GM20000 (cell line): ENCODE measurements at regions not wholly inside any gene's neighbourhood (a gene's known extent, or its start where the extent isn't known, plus 50 kb on each side); places are given as distances from the start of the nearest gene placed in this dataset.

Source experiments
- DNase-seq: peaks from one replicate; pipeline ENCODE4 v3.0.0; 2012; ENCODE audit warnings: low spot score
- TF ChIP-seq, protein P1 (sequence below): IDR thresholded peaks from 2 replicates; pipeline ENCODE4 v1.5.1; 2012; ENCODE audit warnings: mild to moderate bottlenecking, control low read depth; ENCODE audit errors: extremely low read depth, missing control alignments

DNA sequence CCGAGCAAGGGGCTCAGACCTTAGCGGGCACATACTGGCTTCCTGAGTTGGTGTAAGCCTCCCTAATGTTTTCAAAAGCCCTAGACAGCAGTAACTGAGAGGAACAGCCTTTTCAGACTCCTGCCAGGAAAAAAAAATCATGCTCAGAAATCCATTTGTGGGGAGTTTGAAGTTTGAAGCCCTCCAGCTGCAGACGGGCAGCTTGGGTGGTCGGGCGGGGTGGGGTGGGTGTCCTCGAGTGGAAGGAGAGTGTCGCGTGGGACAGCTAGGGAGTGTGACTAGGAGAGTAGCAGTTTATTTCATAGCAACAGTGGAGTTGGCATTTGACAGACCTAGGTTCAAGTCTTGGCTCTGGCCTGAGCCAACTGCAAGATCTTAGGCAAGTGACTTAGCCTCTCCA, 90.7 kb upstream of the PITX1 start:
- TF ChIP-seq, protein P1, sequence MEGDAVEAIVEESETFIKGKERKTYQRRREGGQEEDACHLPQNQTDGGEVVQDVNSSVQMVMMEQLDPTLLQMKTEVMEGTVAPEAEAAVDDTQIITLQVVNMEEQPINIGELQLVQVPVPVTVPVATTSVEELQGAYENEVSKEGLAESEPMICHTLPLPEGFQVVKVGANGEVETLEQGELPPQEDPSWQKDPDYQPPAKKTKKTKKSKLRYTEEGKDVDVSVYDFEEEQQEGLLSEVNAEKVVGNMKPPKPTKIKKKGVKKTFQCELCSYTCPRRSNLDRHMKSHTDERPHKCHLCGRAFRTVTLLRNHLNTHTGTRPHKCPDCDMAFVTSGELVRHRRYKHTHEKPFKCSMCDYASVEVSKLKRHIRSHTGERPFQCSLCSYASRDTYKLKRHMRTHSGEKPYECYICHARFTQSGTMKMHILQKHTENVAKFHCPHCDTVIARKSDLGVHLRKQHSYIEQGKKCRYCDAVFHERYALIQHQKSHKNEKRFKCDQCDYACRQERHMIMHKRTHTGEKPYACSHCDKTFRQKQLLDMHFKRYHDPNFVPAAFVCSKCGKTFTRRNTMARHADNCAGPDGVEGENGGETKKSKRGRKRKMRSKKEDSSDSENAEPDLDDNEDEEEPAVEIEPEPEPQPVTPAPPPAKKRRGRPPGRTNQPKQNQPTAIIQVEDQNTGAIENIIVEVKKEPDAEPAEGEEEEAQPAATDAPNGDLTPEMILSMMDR, result no peak
- no peak for DNase-seq

DNA sequence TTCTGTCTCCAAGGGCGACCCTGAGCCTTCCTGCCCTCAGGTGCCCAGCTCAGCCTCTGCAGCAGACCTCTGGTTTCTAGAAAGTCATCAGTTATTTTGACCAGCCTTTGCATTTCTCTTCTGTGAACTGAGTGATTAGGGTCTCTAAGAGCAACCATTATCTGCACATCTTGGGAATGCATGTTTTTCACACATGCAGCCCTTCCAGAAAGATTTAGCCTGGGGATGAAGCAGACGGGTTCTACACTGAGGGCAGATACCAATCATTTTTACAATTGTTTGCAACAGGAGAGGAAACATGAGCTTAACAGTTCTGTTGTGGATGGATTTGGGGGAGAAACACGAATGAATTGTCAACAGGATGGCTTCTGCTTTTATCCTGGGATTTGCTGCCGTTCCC, 90.1 kb upstream of the PITX1 start:
- no peak for DNase-seq
- TF ChIP-seq, protein P1, result no peak

DNA sequence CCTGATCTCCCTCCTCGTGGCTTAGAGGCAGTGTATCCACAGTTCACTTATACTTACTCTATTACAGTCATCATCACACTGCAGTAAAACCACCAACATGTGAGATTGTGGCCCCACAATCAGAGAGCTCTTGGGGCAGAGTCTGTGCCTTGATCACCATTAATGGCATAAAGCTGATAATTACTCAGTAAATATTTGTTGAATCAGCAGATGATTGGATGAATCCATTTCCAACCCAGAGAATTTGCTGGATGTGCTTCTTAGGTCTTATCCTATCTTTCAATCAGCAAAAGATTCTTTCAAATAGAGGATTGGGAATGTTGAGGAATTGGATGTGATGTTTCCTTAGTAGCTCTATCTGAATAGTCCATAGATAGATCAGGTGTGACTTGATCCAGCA, 88.8 kb upstream of the PITX1 start:
- DNase-seq, result no peak
- TF ChIP-seq, protein P1, result no peak

DNA sequence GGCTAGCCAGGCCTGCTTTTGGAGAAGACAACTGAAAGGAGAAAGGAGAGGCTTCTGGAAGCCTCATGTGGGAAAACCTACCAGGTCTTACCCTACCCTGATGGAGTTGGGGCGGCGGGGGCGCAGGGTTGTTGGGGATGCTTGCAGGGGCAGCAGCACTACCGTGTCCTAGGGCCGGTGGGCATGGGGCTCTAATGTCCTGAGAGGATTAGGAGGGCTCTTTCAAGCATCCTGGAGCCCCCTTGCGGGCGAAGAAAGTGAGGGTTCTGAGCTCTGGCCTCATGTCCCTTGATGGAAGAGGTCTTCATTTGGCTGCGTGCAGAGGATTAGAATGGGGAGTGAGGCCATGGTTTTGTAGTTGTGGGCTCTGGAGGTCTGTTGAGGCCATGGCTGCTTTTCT, 86.9 kb upstream of the PITX1 start:
- no peak for DNase-seq
- TF ChIP-seq, protein P1, result no peak

DNA sequence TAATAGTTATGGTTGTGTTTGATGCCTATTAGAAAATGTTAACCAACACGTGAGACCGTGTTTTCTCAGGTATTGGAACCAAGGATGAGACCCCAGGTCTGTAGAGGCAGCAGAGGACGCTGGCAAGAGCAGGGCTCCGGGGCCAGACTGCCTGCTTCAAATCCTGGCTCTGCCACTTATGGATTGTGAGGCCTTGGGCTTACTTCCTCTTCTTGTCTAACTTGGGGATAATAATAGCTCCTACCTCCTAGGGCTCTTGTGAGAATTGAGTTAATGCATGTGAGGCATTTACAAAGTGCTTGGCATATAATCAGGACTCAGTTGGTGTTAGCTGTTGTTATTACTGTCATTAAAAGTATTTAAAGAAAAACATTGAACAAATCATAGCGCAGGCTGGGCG, 85.5 kb upstream of the PITX1 start:
- TF ChIP-seq, protein P1, result no peak
- no peak for DNase-seq

DNA sequence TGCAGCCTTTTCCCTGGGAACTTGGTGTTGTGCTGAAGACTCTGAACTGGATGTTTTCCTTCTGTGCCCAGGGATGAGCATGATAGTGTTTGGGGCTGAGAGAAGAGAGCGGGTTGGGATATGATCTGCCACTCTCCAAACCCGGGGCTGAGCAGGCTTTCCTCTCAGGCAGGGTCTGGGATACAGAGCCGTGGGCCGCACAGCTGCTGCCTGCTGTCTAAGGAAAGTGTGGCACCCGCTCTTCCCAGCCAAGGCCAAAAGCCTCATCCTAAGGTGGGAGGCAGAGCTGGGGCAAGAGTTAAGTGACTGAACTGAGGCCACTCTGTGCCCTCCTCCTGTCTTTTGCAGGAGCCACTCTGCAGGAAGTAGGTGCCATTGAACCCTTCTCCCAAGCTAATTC, 83.6 kb upstream of the PITX1 start:
- no peak for DNase-seq
- TF ChIP-seq, protein P1, result no peak

DNA sequence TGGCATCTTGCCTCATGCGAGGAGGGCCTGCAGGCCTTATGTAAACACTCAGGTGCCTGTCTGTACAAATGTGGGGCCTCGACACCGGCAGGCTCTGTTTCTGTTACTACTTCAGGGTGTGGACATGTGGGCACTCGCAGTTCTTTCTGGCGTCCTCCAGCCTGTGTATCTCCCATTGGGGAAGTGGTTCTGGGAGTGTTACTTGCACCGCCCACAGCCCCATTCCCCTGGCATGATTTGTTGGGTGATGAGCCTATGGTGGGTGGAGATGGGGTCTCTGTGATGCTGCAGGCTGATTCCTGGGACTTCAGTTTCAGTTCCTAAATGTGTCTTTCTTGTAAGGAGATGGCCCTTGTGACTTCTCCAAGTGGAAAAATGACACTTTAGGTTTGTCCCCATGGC, 82.1 kb upstream of the PITX1 start:
- TF ChIP-seq, protein P1, result no peak
- DNase-seq, result no peak

DNA sequence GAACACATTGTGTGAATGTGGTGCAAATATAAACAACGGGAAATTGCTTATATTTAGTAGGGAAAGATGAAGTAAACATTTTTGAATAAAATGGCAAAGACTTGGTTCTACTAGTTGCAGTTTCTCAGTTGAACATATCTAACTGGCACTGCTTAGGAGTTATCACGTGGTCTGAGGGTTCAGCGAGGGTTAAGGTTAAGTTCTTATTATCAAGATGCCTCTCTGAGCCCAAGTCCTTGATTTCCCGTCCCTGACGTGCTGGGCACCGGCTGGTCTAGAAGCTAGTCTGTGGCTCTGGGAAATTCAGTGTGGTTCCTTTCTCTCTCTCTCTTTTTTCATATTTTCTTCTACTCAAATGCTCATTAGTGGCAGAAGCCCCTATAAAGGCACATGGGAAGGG, 81.6 kb upstream of the PITX1 start:
- TF ChIP-seq, protein P1, result no peak
- no peak for DNase-seq
